EL (cell line): ENCODE measurements at regions not wholly inside any gene's neighbourhood (a gene's known extent, or its start where the extent isn't known, plus 50 kb on each side); places are given as distances from the start of the nearest gene placed in this dataset.
"Not testable (repeated sequence)": the region's sequence is repeated elsewhere in the genome, so short reads cannot be mapped to it uniquely, and the experiment has no call there.

ENCODE experiments used
- DNase-seq: peaks from one replicate; pipeline ENCODE4 v3.0.0-alpha.2; 2016

- DNase-seq: no peak
Measured at GRCh38 chr5:87115839-87116364, 151.8 kb upstream of the RASA1 start.

DNA sequence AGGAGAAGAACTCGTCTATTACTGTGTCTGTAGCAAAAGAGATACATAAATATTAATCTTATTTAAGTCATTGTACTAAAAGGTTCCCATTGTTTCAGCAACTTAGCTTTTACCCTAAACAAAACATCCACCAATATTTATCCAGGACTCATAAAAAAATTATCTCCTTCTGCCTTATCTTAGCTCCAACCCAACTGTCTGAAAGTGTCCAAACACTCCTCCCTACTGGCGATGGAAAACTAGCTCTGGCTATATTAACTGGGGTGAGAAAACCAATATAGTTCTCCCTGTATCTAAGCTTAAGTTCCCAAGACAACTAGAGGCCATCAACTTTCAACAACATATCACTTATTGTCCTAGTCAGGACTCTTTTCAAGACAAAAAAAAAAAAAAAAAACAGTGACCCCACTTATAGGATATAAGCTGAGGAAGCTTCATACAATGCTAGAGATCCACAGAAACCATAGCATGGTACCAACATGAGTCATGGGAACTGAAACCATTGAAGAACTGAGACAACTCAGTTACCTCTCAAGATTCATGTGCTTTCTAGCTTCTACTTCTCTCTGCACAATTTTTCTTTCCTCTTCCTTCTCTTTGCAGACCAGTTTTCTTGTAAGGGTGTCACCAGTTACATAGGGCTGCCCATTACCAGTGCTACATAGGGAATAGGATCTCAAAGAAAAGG lies 150.7 kb upstream of the RASA1 start:
- DNase-seq: peak; percentile 20

- DNase-seq: no peak
Measured at GRCh38 chr5:87119588-87119987, 148.1 kb upstream of the RASA1 start.

DNA sequence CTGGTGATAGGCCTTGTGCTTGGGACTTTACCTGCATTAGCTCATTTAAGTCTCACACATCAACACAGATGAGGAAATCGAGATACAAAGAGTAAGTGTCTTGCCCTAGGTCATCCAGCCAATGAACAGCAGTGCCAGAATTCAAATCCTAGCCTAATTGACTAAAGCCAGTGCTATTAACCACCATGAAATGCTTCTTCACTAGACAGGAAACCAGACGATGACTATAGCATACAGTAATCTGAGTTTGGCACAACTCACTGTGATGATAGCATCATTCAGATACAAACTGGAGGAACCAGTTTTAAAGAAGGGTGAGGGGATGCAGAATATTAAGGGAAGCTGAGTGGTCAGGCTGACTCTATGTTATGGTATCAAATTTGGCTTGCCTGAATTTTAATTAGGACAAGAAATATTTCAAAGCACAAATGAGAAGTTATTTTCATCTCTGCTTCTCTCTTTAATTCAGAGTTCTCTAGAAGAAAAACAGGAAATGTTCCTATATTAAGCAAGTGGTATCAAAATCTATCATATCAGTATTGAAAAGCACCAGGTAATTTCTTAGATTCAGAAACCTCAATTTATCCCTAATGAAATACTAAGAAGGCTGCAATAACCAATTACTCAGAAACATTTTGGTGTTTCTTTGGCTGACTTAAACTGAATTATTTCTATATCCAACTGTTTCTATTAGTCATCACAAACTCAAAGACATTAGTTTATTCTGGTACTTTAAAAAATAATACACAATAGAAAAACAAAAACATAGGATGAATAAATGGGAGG lies 147.0 kb upstream of the RASA1 start:
- DNase-seq: peak; percentile 92

DNA sequence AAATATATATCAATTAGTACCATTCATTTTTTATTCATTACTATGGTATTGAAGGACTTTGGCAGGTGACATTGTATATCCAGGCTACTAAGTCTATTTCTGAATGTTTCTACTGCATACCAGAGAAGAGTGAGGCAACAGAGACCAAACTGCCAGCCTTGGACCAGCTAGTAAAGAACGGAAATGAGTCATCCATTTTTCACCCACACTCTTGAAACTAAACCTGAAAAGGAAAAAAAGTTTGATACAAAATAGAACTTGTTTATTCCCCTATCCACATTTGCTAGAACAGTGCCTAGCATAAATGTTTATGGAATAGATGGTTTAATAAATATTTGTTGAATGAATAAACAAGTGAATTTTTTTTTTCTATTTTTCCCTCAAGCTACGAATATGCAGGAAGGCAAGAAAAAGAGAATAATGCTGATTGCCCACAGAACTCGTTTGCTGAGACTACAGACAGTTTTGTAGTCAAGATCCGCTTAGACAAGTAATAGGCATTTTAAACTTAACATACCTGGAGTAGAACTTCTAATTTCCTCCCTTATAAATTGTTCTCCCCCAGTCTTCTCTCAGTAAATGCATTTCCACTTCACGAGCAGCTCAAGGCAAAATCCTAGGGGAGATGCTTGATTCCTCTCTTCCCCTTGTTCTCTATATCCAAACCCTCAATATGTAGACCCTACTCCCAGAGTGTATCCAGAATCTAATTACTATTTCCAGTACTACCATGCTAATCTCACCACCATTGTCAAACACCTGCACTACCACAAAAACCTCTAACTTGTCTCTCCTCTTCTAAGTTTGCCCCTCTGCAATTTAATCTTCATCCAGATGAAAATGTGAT lies 146.2 kb upstream of the RASA1 start:
- DNase-seq: peak; percentile 92

GRCh38 chr5:87122151-87122977 lies 145.3 kb upstream of the RASA1 start:
- DNase-seq: no peak

- no peak for DNase-seq
Measured at GRCh38 chr5:87125766-87126165, 141.9 kb upstream of the RASA1 start.

DNA sequence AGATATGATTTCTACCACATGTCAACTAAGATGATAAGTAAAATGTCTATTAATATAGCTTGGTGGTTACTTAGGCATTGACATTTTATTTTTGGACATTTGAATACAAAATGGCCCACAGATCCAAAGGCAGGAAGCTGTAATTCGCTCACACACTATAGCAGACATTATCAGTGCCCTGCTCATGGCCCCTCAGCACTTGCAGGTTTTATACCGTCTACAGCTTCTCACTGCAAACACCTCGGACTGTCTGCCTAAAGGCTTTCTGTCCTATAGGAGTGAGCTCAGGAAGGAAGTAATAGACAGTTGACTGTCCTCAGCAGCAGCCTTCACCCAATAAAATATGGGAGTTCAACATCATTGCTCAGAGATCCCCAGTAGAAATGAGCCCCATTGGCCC lies 140.8 kb upstream of the RASA1 start:
- no peak for DNase-seq

DNA sequence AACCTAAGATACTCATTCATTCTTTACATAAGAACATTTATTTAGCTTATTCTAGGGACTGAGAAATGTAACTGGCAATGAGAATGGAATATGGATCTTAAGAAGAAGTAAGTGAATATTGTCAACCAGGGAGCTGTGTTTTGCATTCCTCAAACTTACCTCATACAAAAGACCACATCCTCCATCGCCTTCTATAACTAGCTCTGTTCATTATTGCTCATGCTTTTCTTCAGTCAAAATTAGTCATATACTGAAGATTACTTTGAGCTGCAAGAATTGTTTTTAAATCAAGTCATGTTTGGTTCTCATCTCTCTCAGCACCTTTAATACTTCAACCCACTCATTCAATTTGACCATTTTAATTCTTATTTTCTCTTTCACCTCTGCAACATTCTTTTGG lies 140.3 kb upstream of the RASA1 start:
- peak; percentile 81 for DNase-seq

- peak; percentile 47 for DNase-seq
Measured at GRCh38 chr5:87127956-87128687, 139.6 kb upstream of the RASA1 start.

GRCh38 chr5:87129046-87129445 lies 138.6 kb upstream of the RASA1 start:
- DNase-seq: no peak

DNA sequence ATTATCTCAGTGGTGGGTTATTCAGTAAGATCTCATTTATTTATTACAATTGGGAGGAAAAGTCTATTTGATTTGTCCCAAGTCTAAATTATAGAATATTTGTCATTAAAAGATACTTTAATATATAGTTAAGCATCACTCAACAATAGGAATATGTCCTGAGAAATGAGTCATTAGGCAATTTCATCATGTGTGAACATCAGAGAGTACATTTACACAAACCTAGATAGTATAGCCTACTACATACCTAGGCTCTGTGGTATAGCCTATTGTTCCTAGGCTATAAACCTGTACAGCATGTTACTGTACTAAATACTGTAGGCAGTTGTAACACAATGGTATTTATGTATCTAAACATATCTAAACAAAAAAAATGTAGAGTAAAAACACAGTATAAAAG lies 135.0 kb upstream of the RASA1 start:
- DNase-seq: no peak

GRCh38 chr5:87134513-87134912 lies 133.2 kb upstream of the RASA1 start:
- not testable (repeated sequence) for DNase-seq

DNA sequence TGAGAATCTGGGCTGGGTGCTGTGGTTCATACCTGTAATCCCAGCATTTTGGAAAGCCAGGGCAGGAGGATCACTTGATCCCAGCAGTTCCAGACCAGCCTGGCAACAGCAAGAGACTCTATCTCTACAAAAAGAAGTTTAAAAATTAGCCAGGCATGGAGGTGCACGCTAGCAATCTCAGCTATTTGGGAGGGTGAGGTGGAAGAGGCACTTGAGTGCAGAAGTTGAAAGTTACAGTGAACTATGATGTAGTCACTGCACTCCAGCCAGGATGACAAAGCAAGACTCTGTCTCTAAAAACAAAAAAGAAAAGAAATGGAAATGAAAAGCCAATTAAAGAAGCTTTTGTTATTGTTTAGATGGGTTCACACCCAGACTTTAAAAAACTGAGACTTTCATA lies 131.6 kb upstream of the RASA1 start:
- no peak for DNase-seq

DNA sequence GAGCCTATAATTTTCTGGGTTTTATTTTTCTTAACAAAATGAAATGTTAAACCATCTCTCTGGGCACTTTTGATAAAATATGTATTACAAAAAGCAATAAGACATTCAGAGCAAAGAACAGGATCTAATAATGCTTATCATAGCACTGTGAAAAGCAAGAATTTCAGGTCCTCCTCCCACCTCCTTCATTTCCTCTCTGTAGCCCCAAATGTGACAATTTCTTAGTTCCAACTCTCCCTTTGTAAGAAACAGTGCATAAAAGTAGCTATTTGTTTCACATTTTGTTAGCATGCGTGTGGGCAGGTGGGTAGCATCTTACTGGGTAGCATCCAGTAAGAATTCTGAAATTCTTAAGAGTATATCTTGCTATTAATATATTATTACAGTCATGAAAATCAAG lies 130.9 kb upstream of the RASA1 start:
- no peak for DNase-seq

DNA sequence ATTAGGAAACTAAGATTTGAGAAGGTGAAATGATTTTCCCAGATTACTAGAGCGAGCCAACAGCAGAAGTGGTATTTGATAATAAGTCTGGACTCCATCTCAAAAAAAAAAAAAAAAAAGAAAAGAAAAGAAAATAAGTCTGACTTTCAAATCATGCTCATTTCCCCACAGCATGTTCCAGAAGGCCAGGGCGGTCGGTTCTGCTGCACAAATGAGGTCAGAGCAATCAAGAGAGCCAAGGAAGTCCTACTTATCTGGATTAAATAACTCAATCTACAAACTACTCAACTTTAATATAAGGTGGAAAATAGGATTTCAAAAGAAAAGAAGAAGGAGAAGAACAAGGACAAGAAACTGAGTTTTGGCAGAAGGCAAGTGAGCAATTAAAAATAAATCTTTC lies 130.4 kb upstream of the RASA1 start:
- DNase-seq: no peak

DNA sequence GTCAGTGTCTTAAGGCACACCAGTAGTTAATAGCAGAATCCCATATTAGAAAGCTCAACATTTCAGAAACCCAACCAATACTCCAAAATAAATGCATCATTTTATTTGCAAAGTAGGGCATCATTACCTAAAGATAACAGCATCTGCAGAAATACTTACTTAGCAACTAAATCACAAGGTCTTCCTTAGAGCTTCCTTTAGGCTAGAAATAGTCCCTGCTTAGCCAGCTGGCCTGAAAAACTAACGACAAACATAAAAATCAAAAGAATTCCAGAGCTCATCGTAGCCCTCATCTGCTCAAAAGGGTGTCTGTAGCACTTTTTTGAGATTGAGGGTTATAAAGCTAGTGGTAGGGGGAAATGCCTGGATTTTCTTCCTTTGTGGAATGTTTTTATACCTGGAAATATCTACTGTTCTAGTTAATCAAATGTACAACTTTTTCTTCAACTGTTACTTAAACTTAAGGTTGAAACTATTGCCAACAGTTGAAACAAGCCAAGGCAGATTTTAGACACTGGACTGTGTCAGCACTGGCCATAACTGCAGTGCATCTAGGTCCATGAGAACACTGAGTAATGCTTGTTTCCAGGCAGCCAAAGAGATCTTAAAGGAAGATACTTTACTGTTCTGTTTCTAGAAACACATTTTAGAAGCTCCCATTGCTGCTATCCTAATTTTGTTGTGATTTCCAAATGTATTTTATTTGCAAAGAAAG lies 129.4 kb upstream of the RASA1 start:
- DNase-seq: no peak

- no peak for DNase-seq
Measured at GRCh38 chr5:87139795-87140194, 127.9 kb upstream of the RASA1 start.

DNA sequence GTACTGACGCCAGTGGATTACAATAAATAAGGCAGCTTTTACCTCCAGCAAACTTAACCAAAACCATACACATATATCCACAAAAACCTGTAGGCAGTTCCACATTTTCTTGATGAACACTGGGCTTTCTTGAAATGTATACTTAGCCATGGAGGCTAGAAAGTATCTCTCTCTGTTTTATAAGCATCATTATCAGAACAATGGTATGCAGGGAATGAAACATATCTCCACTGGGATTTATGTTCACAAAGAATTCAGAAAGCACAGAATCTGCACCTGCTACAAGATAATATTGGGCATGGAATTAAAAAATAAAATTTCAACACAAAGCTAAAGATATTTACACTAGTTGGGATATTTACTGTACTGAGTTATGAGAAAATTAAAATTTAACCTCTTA lies 126.1 kb upstream of the RASA1 start:
- no peak for DNase-seq

DNA sequence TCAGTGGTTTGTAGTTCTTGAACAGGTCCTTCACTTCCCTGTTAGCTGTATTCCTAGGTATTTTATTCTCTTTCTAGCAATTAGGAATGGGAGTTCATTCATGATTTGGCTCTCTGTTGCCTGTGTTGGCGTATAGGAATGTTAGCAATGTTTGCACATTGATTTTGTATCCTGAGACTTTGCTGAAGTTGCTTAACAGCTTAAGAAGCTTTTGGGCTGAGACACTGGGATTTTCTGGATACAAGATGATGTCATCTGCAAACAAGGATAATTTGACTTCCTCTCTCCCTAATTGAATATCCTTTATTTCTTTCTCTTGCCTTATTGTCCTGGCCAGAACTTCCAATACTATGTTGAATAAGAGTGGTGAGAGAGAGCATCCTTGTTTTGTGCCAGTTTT lies 121.8 kb upstream of the RASA1 start:
- DNase-seq: peak; percentile 76

DNA sequence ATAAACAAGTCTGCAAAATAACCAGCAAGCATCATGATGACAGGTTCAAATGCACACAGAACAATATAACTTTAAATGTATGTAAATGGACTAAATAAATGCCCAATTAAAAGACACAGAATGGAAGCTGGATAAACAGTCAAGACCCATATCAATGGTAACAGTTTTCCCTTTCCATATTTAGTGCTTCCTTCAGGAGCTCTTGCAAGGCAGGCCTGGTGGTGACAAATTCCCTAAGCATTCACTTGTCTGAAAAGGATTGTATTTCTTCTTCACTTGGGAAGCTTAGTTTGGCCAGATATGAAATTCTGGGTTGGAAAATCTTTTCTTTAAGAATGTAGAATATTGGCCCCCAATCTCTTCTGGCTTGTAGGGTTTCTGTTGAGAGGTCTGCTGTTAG lies 120.2 kb upstream of the RASA1 start:
- DNase-seq: peak; percentile 48
